ENCODE measurements at regions not wholly inside any gene's neighbourhood (a gene's known extent, or its start where the extent isn't known, plus 50 kb on each side); places are given as distances from the start of the nearest gene placed in this dataset.

DNA sequence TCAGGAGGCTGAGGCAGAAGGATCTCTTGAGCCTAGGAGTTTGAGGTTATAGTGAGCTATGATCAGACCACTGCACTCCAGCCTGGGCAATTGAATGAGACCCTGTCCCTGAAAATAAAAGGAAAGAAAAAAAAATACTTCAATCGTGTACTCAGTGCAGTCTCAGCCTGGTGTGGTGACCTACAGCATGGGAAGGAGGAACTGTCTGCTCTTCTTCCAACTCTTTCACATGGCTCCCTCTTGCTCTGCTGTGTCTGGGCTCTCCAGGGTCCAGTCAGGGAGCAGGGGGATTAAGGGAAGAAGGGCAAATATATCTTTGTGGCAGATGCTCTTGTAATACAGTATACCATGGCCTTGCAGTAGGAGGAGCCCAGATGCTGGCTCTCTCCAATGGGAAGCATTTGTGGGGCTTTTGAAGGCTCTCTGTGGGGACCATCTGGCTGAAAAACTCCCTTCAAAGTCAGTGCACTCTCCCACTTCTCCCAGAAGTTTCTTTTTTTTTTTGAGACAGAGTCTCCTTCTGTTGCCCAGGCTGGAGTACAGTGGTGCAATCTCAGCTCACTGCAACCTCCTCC, 76.6 kb upstream of the TMPO start:
- H3K27me3 ChIP-seq (ENCODE audit: insufficient read depth): peaks cover 4% of the 10 kb centered on the region; the same call in 1 of the 2 replicates
- no peak overlapping the region for H3K9ac ChIP-seq
- POLR2A ChIA-PET: no interaction called here
- H3K27ac ChIP-seq (ENCODE audit: low read depth in 2 of 2, low read length in 1 of 2): no peak overlapping the region
- TF ChIP-seq YY1 (IDR thresholded peaks at IDR 0.05; ENCODE audit: low read depth): no peak
- TF ChIP-seq GABPA (IDR thresholded peaks at IDR 0.05; ENCODE audit: low read depth): no peak
- TF ChIP-seq TAF1 (IDR thresholded peaks at IDR 0.05; ENCODE audit: borderline replicate concordance, low read depth, low read length): no peak
- TF ChIP-seq SIN3A (IDR thresholded peaks at IDR 0.05; ENCODE audit: borderline replicate concordance, low read depth, low read length): no peak
- no peak overlapping the region for H3K4me2 ChIP-seq
- no peaks in the 10 kb centered on the region for H3K9me2 ChIP-seq
- H3K4me1 ChIP-seq (ENCODE audit: control insufficient read depth in 1 of 2, insufficient read depth in 2 of 2, low read depth in 1 of 2, low read length in 1 of 2): no peaks in the 10 kb centered on the region
- H2AFZ ChIP-seq (ENCODE audit: low read depth): no peak overlapping the region
- H4K20me1 ChIP-seq (ENCODE audit: insufficient read depth): no peaks in the 10 kb centered on the region
- no peak overlapping the region for H3K4me3 ChIP-seq (ENCODE audit: low read depth in 2 of 2, low read length in 1 of 2)
- no peaks in the 10 kb centered on the region for H3K36me3 ChIP-seq (replicated peaks in 1 of 2; ENCODE audit: control insufficient read depth in 1 of 2, insufficient read depth in 2 of 2, low read length in 1 of 2)
- DNase-seq: no peak
- H3K9me3 ChIP-seq: no peaks in the 10 kb centered on the region
- CTCF ChIA-PET: interaction anchor here (1.4 to 1.5 kb wide), 2 partner anchors 13 to 14 kb away, joined by 4 to 6 read pairs; no protein-coding TSS in a partner anchor
- WGBS (ENCODE audit: low lambda C conversion rate): 27% methylated on average over 1 of the region's 1 CpG
- H3F3A ChIP-seq (replicated peaks; ENCODE audit: insufficient read depth): no peaks in the 10 kb centered on the region
- H3K79me2 ChIP-seq (ENCODE audit: insufficient read depth): no peaks in the 10 kb centered on the region

DNA sequence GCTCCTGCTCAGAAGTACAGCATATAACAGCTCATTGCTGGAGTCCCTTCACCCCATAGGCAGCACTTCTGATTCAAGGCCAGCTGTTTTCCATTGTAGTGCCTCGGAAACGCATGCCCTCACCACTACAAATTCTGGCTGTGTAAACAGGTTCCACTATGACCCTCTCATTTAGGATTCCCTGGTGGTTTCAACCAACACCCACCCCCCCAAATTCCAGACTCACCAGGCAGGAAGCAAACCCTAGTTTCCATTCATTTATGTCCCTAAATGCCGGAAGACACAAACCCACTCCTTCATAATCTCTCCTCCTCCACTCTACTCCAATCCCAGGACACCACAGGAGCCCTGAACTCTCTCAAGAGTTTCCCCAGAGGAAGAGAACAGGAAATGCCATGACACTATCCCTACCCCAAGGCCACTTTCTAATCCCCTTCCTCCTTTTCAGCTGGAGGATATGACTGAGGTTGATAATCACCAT, 75.9 kb upstream of the TMPO start:
- Histone ChIP-seq H3K79me2 (ENCODE audit: insufficient read depth) (no peaks in the 10 kb centered on the region), H3K9me3 (no peaks in the 10 kb centered on the region), H4K20me1 (ENCODE audit: insufficient read depth) (no peaks in the 10 kb centered on the region), H3K9me2 (no peaks in the 10 kb centered on the region), H3K4me1 (ENCODE audit: control insufficient read depth in 1 of 2, insufficient read depth in 2 of 2, low read depth in 1 of 2, low read length in 1 of 2) (no peaks in the 10 kb centered on the region), H3K27me3 (ENCODE audit: insufficient read depth) (peaks cover 4% of the 10 kb centered on the region; the same call in 1 of the 2 replicates), H3F3A (replicated peaks; ENCODE audit: insufficient read depth) (no peaks in the 10 kb centered on the region), H2AFZ (ENCODE audit: low read depth) (no peak overlapping the region), H3K4me2 (no peak overlapping the region), H3K4me3 (ENCODE audit: low read depth in 2 of 2, low read length in 1 of 2) (no peak overlapping the region), H3K27ac (ENCODE audit: low read depth in 2 of 2, low read length in 1 of 2) (no peak overlapping the region), H3K9ac (no peak overlapping the region), H3K36me3 (replicated peaks in 1 of 2; ENCODE audit: control insufficient read depth in 1 of 2, insufficient read depth in 2 of 2, low read length in 1 of 2) (no peaks in the 10 kb centered on the region)
- TF ChIP-seq GABPA (IDR thresholded peaks at IDR 0.05; ENCODE audit: low read depth) (no peak), GATA2 (CRISPR knock-in tag; IDR thresholded peaks at IDR 0.05) (no peak), EZH2phosphoT487 (IDR thresholded peaks at IDR 0.05; ENCODE audit: borderline replicate concordance, low read depth) (no peak), NFIC (IDR thresholded peaks at IDR 0.05; ENCODE audit: borderline replicate concordance) (no peak), POLR2AphosphoS5 (IDR thresholded peaks at IDR 0.05; ENCODE audit: low read depth, low read length) (no peak), JUND (IDR thresholded peaks at IDR 0.05) (no peak), RFX5 (IDR thresholded peaks at IDR 0.05; ENCODE audit: low read length) (no peak), SIN3A (IDR thresholded peaks at IDR 0.05; ENCODE audit: borderline replicate concordance, low read depth, low read length) (no peak), TEAD4 (IDR thresholded peaks at IDR 0.05; ENCODE audit: borderline replicate concordance, insufficient read depth) (no peak), RAD21 (IDR thresholded peaks at IDR 0.05; ENCODE audit: low read length) (no peak), YY1 (IDR thresholded peaks at IDR 0.05; ENCODE audit: low read depth) (no peak), CHD2 (IDR thresholded peaks at IDR 0.05; ENCODE audit: low read length, partially characterized antibody) (no peak)
- TF ChIP-seq, protein P1, sequence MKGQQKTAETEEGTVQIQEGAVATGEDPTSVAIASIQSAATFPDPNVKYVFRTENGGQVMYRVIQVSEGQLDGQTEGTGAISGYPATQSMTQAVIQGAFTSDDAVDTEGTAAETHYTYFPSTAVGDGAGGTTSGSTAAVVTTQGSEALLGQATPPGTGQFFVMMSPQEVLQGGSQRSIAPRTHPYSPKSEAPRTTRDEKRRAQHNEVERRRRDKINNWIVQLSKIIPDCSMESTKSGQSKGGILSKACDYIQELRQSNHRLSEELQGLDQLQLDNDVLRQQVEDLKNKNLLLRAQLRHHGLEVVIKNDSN (IDR thresholded peaks at IDR 0.05; ENCODE audit: borderline replicate concordance, low read depth): no peak
- TF ChIP-seq, protein P2, sequence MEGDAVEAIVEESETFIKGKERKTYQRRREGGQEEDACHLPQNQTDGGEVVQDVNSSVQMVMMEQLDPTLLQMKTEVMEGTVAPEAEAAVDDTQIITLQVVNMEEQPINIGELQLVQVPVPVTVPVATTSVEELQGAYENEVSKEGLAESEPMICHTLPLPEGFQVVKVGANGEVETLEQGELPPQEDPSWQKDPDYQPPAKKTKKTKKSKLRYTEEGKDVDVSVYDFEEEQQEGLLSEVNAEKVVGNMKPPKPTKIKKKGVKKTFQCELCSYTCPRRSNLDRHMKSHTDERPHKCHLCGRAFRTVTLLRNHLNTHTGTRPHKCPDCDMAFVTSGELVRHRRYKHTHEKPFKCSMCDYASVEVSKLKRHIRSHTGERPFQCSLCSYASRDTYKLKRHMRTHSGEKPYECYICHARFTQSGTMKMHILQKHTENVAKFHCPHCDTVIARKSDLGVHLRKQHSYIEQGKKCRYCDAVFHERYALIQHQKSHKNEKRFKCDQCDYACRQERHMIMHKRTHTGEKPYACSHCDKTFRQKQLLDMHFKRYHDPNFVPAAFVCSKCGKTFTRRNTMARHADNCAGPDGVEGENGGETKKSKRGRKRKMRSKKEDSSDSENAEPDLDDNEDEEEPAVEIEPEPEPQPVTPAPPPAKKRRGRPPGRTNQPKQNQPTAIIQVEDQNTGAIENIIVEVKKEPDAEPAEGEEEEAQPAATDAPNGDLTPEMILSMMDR (IDR thresholded peaks at IDR 0.05): no peak
- TF ChIP-seq, protein P3, sequence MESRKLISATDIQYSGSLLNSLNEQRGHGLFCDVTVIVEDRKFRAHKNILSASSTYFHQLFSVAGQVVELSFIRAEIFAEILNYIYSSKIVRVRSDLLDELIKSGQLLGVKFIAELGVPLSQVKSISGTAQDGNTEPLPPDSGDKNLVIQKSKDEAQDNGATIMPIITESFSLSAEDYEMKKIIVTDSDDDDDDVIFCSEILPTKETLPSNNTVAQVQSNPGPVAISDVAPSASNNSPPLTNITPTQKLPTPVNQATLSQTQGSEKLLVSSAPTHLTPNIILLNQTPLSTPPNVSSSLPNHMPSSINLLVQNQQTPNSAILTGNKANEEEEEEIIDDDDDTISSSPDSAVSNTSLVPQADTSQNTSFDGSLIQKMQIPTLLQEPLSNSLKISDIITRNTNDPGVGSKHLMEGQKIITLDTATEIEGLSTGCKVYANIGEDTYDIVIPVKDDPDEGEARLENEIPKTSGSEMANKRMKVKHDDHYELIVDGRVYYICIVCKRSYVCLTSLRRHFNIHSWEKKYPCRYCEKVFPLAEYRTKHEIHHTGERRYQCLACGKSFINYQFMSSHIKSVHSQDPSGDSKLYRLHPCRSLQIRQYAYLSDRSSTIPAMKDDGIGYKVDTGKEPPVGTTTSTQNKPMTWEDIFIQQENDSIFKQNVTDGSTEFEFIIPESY (IDR thresholded peaks at IDR 0.05; ENCODE audit: borderline replicate concordance, low read depth): no peak
- TF ChIP-seq, protein P4, sequence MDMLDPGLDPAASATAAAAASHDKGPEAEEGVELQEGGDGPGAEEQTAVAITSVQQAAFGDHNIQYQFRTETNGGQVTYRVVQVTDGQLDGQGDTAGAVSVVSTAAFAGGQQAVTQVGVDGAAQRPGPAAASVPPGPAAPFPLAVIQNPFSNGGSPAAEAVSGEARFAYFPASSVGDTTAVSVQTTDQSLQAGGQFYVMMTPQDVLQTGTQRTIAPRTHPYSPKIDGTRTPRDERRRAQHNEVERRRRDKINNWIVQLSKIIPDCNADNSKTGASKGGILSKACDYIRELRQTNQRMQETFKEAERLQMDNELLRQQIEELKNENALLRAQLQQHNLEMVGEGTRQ (IDR thresholded peaks at IDR 0.05; ENCODE audit: borderline replicate concordance, low read depth, low read length): no peak
- TF ChIP-seq, protein P5, sequence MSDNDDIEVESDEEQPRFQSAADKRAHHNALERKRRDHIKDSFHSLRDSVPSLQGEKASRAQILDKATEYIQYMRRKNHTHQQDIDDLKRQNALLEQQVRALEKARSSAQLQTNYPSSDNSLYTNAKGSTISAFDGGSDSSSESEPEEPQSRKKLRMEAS (IDR thresholded peaks at IDR 0.05; ENCODE audit: low read depth): no peak
- WGBS (ENCODE audit: low lambda C conversion rate): 86% methylated on average over 3 of the region's 3 CpGs
- DNase-seq: no peak
- POLR2A ChIA-PET: no interaction called here
- CTCF ChIA-PET: interaction anchor here (1.1 to 1.5 kb wide), 2 partner anchors 14 to 15 kb away, joined by 3 to 4 read pairs; no protein-coding TSS in a partner anchor

All from SK-N-SH (cell line).